ENCODE measurements at regions not wholly inside any gene's neighbourhood (a gene's known extent, or its start where the extent isn't known, plus 50 kb on each side); places are given as distances from the start of the nearest gene placed in this dataset.

GRCh38 chr4:53956053-53956452 is 108.4 kb downstream of the CHIC2 start:
- TF ChIP-seq POLR2A (IDR thresholded peaks at IDR 0.05) (no peak), CTCF (IDR thresholded peaks at IDR 0.05) (no peak)

Data from lower leg skin (tissue), 3 donors.